Coronary artery (tissue), 2 donors: ENCODE measurements at regions not wholly inside any gene's neighbourhood (a gene's known extent, or its start where the extent isn't known, plus 50 kb on each side); places are given as distances from the start of the nearest gene placed in this dataset.
"Not testable (repeated sequence)": the region's sequence is repeated elsewhere in the genome, so short reads cannot be mapped to it uniquely, and the experiment has no call there.

Source experiments
- DNase-seq: peaks from one replicate; pipeline ENCODE4 v3.0.0-alpha.2; 2017; ENCODE audit warnings: low spot score
- H3K27ac ChIP-seq, 2 donors: fragments of 200-600 bp; sonication (generic); one replicate each; pipeline ENCODE4 v1.5.1; 2016 to 2019
- H3K4me3 ChIP-seq: fragments of 200-600 bp; sonication (generic); 2 replicates; pipeline ENCODE4 v1.5.1; 2016; ENCODE audit warnings: mild to moderate bottlenecking, moderate library complexity
- CTCF ChIP-seq: fragments of 200-600 bp; sonication (generic); IDR thresholded peaks from one replicate; pipeline ENCODE4 v1.5.1; 2019; ENCODE audit warnings: antibody characterized with exemption

GRCh38 chr10:61020420-61021158 is 76.6 kb upstream of the RHOBTB1 start:
- no peak for TF ChIP-seq CTCF
- Histone ChIP-seq H3K4me3 (no peak overlapping the region), H3K27ac (no peak overlapping the region)
- DNase-seq: no peak

DNA sequence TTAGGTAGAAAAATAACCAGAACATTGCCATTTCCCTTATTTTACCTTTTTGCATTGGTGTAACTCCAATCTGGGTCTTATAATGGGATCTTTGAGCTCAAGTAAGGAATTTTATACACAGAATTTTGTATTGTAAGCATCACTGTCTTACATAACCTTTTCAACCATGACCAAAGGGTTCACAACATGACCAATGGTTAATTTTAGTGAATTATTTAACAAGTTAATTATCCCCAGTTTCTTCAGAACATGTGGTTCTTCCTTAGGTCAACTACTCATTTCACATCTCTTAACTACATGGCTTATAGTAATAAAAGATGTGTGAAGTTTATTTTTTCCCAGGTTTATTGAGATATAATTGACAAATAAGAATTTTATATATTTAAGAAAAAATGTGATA is 74.2 kb upstream of the RHOBTB1 start:
- Histone ChIP-seq H3K27ac (no peak overlapping the region), H3K4me3 (no peak overlapping the region)
- no peak for TF ChIP-seq CTCF
- DNase-seq: no peak

- TF ChIP-seq CTCF: no peak
- Histone ChIP-seq H3K4me3 (no peak overlapping the region), H3K27ac (no peak overlapping the region)
- no peak for DNase-seq
Observed at GRCh38 chr10:61016630-61017029, 72.6 kb upstream of the RHOBTB1 start.

- no peak overlapping the region for H3K27ac ChIP-seq
- TF ChIP-seq CTCF: no peak
- no peak for DNase-seq
- no peak overlapping the region for H3K4me3 ChIP-seq
Observed at GRCh38 chr10:61016007-61016406, 72.0 kb upstream of the RHOBTB1 start.

DNA sequence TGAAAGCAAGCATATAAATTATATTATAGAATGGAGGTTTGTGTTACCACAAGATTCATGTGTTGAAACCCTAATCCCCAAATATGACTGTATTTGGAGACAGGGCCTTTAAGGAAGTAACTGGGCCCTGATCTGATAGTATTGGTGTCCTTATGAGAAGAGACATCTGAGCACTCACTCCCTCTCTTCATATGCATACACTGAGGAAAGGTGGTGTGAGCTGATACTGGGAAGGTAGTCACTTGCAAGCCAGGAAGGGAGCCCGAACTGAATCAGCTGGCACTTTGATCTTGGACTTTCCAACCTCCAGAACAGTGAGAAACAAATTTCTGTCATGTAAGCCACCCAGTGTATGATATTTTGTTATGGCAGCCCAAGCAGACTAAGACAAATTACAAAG is 66.9 kb upstream of the RHOBTB1 start:
- no peak for DNase-seq
- no peak for TF ChIP-seq CTCF
- Histone ChIP-seq H3K27ac (no peak overlapping the region), H3K4me3 (no peak overlapping the region)

DNA sequence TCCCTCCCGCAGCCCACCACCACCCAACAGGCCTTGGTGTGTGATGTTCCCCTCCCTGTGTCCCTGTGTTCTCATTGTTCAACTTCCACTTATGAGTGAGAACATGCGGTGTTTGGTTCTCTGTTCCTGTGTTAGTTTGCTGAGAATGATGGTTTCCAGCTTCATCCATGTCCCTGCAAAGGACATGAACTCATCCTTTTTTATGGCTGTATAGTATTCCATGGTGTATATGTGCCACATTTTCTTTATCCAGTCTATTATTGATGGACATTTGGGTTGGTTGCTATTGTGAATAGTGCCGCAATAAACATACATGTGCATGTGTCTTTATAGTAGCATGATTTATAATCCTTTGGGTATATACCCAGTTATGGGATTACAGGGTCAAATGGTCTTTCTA is 59.1 kb upstream of the RHOBTB1 start:
- not testable (repeated sequence) for DNase-seq, H3K27ac ChIP-seq, H3K4me3 ChIP-seq

DNA sequence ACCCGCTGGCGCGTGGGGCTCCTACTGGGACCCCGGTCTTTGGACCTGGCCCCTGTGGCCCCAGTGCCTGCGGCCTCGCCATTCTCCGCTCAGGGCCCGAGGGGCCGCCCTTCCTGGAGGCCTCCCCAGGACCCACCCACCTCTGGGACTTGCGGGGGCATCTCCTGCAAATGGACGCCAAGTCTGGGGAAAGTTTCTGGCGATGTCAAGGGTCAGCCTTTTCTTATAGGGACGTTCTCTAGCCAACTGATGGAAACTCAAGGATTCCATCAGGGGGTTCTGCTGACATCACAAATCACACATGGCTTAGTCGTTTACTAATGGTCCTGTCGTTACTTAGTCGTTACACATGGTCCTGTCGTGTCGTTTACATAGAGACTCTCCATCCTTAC is 57.7 kb upstream of the RHOBTB1 start:
- H3K4me3 ChIP-seq: peak overlapping the region; percentile 77
- no peak overlapping the region for H3K27ac ChIP-seq
- TF ChIP-seq CTCF: no peak
- DNase-seq: no peak
